NCI-H446 (cell line): ENCODE measurements at regions not wholly inside any gene's neighbourhood (a gene's known extent, or its start where the extent isn't known, plus 50 kb on each side); places are given as distances from the start of the nearest gene placed in this dataset.
"Not testable (repeated sequence)": the region's sequence is repeated elsewhere in the genome, so short reads cannot be mapped to it uniquely, and the experiment has no call there.

ENCODE experiments used
- DNase-seq, 2 experiments: peaks; one replicate each; lab custom pipeline; 2025; lab: John Stamatoyannopoulos, UW

DNA sequence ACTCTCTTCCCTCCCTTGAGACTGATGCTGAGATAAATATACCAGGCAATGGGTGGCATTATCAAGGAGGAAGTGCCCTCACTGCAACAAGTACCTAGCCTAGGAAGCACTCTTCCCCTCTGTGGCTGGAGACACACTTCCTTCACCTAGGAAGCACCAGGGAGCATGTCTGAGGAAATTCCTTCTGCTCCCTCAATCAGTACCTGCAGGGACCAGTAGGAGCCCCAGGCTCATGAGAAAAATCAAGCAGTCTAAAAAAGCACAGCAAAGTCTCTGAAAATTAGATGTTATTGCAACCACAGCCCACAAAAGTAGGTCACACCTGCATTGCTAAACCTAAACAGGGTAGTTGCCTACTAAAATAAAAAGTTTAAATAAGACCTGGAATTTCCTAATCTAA is 78.2 kb upstream of the TRPM1 start:
- DNase-seq, result no peak

DNA sequence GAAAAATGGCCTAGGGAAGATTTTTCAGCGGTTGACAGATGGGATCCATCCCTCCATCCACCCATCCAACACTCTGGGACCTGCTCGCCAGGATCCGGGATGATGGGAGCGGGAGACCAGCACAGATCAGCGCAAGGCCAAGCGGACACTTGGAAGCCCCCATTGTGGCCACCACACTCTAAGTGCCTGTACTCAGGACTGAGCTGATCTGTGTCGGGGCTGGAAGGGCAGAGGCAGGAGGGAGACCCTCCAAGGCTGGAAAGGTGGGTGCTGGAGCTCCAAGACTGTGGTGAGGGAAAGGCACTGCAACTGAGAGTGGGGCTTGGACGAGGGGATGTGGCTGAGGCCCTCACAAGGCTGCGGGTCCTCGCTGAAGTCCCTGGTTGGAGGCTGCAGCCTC is 91.8 kb upstream of the TRPM1 start:
- DNase-seq, result no peak

DNA sequence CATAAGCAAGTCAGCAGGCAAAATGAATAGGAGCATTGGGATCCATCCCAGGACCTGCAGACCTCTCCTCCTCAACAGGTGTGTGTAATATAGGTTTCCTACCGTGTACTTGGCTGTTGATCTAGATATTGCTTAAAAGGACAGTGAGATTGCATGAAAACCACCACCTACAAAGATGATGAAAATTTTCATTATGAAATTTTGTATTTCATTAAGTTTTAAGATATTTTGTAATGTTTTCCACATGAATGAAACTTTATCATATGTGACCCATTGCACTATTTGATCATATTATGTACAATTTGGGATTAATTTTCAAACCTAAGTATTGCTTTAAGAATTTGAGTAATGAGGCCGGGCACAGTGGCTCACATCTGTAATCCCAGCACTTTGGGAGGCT is 94.3 kb upstream of the TRPM1 start:
- DNase-seq, result no peak

DNA sequence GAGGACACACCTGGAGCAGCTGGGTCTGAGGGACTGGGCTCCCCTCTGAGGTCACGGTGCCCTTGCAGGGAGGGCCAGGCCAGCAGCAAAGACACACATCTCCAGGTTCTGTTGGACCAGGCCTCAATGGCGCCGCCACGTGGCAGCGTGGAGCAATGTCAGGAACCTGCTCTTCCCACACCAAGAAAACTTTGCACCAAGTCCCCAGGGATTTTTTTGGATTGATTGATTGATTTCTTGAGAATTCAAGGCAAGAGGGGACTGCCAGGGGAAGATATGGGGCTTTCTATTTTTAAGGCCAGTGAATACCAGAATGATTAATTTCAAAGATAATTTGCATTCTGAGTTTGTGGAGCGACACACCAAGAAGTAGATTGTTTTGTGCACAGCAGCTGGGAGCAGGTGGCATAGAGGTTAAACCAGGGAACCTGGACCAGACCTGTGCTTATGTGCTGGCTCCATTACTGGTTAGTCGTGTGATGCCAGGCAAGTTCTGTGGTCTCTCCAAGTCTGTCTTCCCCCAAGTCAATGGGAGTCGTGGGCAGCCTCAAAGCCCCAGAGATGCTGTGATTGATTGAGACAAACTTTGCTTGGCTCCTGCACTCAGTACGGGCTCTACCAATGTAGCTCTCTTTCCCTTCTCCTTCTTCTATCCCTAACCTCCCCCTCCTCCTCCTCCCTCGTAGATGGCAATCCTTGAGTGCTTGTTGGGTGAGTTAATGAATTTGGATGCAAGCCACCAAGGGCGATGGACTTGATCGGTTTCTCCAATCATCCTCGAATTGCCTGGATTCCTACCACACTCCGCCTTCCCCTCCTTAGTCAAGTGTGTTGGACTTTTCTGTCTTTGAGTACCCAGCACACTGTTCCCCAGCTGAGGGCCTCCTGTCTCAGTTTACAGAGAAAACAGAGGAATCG is 96.2 kb upstream of the TRPM1 start:
- peak in 1 of 2 experiments; percentile 6 for DNase-seq

DNA sequence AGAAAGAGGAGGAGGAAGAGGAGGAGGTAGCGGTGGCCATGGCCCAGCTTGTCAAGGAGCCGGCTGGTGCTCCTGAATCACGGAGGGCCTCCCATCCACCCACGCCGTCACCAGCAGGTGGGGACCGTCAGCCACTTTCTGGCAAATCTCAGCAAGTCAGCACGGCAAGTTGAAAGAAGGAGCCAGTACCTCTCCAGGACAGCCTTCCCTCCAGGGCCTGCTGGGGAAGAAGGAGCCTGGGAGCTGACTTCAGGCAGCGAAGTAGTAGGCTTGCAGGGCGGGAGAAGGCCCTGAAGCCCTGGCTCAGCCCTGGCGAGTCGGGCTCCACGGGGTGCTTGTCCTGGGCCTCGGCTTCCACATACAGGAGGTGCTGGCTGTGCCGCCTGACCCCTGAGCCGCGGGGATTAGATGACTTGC is 99.2 kb upstream of the TRPM1 start:
- DNase-seq, result peak in 1 of 2 experiments; percentile 5

DNA sequence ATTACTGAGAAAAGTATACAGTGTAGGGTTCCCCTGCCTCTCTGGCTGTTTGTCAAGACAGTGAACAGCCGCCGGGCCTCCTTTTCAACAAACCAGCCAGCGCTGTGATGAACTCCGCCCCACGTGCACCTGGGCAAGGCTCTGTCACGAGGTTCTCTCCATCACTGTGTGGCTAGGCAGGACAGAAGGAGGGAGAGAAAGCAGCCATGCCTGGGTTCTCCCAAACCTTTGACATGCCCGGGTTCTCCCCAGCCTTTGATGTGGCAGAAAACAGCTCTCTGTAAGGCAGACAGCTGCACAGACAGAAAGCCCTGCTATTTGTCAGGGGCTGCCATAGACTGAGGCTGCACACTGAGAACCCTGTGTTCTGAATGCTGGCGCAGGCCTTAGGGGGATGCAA is 101.4 kb upstream of the TRPM1 start:
- DNase-seq, result no peak

DNA sequence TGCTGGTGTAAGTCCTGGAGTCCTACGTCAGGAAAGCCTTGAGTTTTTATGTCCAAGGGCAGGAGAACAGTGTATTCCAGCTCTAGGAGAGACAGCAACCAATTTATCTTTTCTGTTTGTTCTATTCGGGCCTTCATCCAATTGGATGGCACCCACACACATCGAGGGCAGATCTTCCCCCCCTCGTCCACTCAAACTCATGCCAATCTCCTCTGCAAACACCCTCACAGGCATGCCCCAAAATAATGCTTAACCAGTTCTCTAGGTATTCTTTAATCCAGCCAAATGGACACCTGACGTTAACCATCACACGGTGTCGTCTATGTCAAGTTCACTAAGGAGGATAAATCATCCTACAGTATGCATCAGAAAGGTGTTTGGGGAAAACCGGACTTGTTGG is 102.5 kb upstream of the TRPM1 start:
- DNase-seq, result no peak

DNA sequence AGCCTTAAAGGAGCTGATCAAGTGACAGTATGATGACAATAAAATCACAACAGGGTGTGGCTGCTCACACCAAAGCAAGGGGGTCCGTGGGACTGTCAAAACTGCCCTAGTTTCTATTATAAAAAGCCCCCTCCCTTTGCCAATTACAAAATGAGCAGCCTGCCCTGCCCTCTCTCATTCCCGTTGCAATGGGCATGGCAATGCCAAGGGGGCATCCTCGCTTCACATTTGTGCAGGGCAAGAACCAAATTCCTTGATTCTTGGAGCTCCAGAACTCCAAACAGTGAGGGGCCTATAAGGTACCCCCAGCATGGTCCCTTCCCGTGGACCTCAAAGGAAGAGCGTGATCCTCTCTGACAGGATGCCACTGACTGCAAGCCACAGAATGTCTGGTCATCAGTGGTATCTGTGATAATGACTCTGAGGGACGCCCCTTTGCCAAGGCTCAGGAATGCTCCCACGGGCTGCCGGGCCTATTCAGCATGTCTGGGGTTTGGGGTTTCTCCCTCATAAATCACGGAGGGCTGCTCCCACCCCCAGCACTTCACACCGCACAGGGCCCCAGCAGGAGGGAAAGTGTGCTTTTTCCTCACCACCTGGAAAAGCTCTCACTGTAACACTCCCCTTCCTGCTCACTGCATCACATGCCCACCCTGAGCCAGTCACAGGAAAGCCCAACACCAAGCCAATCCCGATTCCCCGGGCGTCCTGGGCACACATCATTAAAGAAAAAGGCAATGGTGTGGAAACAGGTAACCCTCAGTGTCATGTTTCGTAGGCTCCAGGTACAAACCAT is 105.1 kb upstream of the TRPM1 start:
- no peak for DNase-seq

DNA sequence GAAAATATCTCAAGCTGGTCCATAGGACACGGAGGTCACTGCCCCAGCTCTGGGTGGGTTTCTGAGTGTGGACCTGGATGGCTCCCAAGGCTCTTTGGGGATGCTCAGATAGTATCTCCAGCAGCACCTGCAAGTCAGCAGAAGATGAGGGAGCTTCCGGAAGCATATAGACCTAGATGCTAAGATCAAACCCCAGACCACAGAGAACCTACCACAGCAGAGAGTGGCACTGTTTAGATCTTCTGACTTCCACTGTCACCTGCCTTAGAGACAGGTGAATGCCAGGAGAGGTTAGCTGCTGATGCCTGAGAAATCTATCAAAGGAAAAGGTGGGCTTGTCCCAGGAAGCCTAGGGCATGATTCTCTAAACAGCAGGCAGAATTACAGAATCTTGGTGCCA is 105.7 kb upstream of the TRPM1 start:
- DNase-seq, result no peak

DNA sequence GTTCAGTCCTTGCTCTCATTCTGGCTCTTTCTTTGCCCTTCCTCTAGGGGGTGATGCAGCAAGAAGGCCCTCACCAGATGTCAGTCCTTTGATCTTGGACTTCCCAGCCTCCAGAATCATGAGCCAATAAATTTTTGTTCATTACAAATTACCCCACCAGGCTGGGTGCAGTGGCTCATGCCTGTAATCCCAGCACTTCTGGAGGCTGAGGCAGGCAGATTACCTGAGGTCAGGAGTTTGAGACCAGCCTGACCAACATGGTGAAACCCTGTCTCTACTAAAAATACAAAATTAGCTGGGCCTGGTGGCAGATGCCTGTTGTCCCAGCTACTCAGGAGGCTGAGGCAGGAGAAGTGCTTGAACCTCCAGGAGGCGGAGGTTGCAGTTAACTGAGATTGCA is 106.3 kb upstream of the TRPM1 start:
- DNase-seq, result not testable (repeated sequence)

DNA sequence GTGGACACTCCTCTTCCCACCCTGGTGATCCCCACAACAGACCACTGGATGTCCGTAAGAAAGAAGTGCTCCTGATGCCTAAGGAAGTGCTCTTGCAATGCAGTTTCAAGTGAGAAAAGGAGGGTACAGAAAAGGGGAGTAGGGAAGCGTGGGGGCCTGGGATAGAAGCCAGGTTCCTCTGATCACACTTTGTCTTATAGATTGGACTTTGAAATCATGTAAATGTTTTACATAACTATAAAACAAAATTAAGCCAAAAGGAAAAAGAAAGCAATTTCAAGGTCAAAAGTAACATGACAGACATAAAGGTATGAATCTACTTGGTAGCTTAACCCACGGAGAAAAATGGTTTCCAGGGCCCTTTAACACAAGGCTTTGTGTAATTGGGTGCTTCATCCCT is 107.3 kb upstream of the TRPM1 start:
- DNase-seq, result no peak

DNA sequence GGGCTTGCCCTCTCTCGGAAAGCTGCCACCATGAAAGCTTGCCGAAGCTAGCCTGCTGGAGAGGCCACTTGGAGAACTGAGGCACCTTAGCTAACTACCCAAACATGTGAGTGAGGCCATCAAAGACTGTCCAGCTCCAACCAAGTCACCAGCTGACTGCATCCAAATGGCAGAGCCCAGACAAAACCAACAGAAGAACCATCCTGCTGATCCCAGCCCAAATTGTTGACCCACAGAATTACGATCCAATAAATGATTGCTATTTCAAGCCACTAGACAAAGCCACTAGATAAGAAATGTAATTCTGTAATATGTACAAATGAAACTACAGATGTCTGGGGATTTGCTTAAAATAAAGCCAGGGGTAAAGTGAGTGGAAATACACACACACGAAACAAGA is 109.8 kb upstream of the TRPM1 start:
- DNase-seq, result no peak

DNA sequence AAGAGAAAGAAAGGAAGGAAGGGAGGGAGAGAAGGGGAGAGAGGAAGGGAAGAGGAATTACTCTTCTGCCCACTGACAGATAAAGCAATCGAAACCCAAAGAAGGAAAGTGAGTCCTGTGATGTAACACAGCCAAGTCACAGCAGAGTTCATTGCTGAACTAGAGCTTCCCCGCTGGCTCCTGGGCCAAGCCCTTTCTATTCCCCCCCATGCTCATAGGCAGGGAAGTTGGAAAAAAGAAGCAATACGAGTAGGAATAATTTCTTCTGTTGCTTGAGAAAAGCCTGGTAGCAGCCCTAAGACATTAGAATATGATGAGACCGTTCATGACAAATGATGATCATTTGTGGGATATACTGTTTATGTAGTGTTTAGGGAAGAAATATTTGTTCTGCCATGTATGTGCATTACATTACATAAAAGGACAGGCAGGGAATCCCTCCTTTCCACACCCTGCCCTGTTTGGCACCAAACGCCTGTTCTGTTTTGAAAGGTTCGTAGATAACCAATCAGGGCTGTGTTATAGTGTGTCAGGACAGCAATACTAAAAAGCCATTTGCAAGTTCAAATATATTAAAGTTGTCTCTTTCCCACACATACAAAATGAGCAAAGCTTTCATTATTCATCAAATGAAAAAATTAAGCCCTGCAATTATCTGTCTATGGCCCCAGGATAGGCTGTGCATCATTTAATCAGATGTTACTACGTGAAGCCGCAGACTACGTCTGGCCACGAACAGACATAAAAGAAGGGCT is 111.0 kb upstream of the TRPM1 start:
- DNase-seq, result no peak

DNA sequence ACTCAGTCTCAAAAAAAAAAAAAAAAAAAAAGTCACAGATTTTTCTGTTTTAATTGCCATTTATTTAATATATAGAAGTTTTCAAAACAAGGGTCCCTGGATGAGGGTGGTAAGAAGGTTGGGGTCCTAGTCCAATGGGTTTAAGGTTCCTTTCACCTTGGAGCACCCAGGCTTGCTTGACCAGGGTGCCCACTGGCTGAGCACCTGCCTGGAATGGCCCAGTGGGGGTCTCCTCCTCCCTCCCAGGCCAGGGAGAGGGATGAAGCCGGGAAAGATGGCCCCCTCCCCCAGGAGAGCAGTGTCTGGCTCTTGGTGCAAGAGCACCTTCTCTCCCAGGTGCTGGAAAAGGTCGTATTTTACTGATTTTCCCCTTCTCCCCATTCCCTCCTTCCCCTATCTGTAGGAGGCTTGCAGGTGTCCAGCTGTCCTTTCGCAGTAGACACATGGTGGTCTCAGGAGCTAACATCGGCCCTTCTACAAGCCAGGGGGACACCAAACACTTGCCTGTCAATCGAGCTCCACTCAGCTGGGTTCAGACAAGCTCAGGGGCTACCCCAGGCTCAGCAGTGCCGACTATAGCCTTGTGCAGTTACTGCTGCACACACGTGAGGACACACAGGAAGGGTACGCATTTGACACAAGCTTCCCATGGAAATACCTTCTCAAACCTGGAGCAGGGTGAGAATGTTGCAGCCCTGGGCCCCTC is 112.3 kb upstream of the KLF13 start:
- DNase-seq, result no peak

DNA sequence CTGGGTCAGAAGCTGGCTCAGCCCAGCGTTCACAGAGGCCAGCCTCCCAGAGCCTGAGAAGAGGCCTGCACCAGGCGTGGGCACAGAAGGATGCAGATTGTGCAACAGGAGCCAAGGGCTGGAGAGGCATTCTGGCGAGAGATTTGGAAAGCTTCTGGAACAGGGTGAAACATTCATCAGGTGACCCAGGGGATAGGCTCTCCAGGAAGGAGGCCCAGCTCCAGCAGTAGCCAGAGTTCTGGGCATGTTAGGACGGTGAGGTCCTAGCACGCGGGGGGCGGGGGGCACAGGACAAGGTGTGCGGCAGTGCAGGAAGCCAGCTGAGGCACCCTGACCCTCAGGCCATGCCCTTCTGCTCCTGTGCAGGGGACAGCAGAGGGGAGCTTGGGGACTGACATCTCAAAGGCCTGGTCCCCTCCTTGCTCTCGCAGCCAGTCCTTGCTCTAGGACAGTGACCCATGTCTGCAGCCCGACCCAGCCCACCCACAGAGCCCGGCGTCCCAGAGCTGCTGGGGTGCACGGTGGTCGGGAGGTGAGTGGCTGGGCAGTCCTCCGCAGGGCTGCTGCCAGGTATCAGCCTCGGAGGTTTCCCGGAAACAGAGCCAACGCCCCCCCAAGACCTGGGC is 111.7 kb upstream of the KLF13 start:
- DNase-seq, result no peak

DNA sequence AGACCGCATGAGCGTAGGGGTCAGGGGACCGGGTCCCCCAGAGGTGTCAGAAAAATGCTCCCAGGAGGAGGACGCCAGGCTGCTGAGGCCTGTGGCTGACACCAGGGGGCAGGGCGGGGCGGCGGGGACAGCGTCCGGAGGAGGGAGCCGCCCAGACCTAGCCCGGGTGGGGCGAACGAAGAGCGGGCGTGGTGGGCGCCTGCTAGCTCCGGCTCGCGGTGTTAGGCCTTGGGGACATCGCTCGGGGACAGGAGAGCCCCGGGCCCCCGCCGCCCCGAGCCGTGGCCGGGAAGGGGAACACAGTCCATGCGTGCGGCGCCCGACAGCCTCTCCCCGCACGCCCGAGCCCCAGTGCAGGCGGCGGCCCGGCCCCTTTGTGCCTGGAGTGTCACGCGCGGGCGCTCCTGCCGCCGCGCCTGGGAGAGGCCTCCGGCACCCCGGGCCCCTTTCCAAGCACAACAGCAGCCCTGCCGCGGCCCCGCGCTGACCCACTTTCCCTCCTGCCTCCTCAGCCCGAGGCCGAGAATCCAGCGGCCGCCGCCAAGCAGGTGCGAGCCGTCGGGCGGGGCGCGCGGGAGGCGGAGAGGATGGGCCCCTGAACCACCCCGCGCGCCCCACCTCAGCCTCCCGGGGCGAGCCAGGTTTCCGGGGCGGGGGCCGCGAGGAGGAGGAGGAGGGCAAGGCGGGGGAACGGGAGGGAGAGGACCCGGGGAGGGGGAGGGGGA is 111.0 kb upstream of the KLF13 start:
- peak in 1 of 2 experiments; percentile 43 for DNase-seq

DNA sequence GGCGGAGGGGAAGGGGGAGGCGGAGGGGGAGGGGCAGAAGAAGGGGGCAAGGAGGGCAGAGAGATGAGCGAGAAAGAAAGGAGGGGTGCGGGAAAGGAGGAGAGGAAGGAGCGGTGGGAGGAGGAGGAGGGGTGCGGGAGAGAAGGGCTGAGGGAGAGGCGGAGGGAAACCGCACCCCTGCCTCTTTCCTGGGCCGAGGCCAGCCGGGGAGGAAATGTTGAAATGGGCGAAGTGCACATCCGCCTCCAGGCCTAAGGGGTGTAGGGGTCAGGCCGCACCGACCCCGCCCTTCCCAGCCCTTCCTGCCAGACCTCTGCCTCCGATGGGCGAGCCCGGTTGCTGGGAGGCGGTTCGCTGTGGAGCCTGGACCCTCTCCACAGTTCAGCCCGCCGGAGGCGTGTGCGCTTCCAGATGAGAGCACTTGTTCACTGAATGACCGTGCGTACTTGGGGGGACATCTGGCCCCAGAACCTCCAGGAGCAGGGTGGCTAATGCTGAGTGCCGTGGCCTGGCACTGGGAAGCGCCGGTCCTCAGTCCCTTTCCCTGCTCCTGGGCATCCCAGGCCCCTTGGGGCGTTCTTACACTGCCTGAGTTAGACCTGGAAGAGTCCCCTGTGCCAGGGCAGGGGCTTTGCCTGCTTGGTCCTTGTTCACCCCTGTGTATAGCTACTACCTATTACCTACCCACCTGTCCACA is 110.3 kb upstream of the KLF13 start:
- no peak for DNase-seq

DNA sequence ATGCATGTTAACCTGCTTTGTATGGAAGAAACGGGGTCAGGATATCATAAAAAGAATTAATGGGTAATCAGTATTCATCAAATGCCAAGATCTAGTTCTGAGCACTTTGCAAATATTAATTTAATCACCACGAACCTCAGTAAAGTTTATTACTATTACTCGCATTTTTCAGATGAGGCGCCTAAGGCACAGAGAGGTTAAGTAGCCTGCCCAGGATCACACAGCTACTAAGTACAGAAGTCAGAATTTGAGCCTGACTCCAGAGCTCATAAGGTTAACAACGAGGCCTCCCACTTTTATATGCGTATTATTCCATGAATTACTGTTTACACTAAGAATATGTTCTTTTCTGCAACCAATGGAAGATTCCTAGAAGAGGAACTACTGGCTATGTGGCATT is 109.6 kb upstream of the KLF13 start:
- DNase-seq, result no peak

DNA sequence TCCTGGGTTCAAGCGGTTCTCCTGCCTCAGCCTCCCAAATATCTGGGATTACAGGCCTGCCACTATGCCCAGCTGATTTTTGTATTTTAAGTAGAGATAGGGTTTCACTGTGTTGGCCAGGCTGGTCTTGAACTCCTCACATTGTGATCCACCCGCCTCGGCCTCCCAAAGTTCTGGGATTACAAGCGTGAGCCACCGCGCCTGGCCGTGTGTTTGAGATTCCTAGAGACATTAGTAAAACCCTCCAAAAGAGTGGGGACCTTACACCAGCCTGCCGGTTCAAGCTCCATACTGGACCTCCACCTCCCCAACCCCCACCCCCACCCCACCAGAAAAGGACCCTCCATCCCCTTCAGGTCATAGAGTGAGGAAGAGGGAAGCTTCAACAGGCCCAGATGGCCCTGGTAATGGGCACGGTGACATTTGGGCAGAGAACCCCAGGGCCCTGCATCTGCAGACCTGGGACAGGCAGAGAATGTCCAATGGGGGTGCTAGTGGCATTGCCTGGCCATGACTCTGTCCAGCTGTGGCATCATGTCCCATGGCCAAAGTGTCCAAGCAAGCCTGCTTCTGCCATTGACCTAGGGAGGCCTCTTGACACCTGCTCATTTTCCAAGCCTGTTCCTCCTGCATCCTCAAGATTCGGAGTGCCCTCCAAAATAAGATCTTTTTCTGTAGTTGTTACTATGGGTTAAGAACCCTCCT is 108.9 kb upstream of the KLF13 start:
- no peak for DNase-seq
